ENCODE measurements at regions not wholly inside any gene's neighbourhood (a gene's known extent, or its start where the extent isn't known, plus 50 kb on each side); places are given as distances from the start of the nearest gene placed in this dataset.
A peak's percentile ranks its signal among the peaks of the same experiment; 100 is the strongest.

GRCh38 chr1:112320058-112320457 is 76.0 kb upstream of the CTTNBP2NL start:
- Histone ChIP-seq H3K27ac (no peak overlapping the region), H3K27me3 (peaks cover 6% of the 10 kb centered on the region), H3K36me3 (no peaks in the 10 kb centered on the region), H3K4me3 (no peak overlapping the region), H3K4me1 (ENCODE audit: low read depth) (no peaks in the 10 kb centered on the region), H3K9me3 (ENCODE audit: low read depth) (no peaks in the 10 kb centered on the region)
- DNase-seq (ENCODE audit: low read depth in 1 of 2, low spot score in 1 of 2), result no peak
- no peak for TF ChIP-seq CTCF (IDR thresholded peaks at IDR 0.05; ENCODE audit: low read depth, low read length)

GRCh38 chr1:112322018-112322417 is 74.0 kb upstream of the CTTNBP2NL start:
- peak in 1 of 2 donors; percentile 84 for DNase-seq (ENCODE audit: low read depth in 1 of 2, low spot score in 1 of 2)
- no peak for TF ChIP-seq CTCF (IDR thresholded peaks at IDR 0.05; ENCODE audit: low read depth, low read length)
- H3K4me3 ChIP-seq, result no peak overlapping the region
- no peak overlapping the region for H3K27ac ChIP-seq
- no peaks in the 10 kb centered on the region for H3K36me3 ChIP-seq
- peaks cover 6% of the 10 kb centered on the region for H3K27me3 ChIP-seq
- H3K4me1 ChIP-seq (ENCODE audit: low read depth), result no peaks in the 10 kb centered on the region
- H3K9me3 ChIP-seq (ENCODE audit: low read depth), result no peaks in the 10 kb centered on the region

- no peak overlapping the region for H3K4me3 ChIP-seq
- H3K4me1 ChIP-seq (ENCODE audit: low read depth), result no peaks in the 10 kb centered on the region
- H3K27me3 ChIP-seq, result peaks cover 2% of the 10 kb centered on the region
- no peak for DNase-seq (ENCODE audit: low read depth in 1 of 2, low spot score in 1 of 2)
- TF ChIP-seq CTCF (IDR thresholded peaks at IDR 0.05; ENCODE audit: low read depth, low read length), result no peak
- no peak overlapping the region for H3K27ac ChIP-seq
- H3K36me3 ChIP-seq, result no peaks in the 10 kb centered on the region
- H3K9me3 ChIP-seq (ENCODE audit: low read depth), result no peaks in the 10 kb centered on the region
These were observed 72.9 kb upstream of the CTTNBP2NL start for GRCh38 chr1:112322983-112323678.

GRCh38 chr1:112325504-112325903 is 70.5 kb upstream of the CTTNBP2NL start:
- Histone ChIP-seq H3K4me3 (no peak overlapping the region), H3K4me1 (ENCODE audit: low read depth) (no peaks in the 10 kb centered on the region), H3K27me3 (no peaks in the 10 kb centered on the region), H3K36me3 (no peaks in the 10 kb centered on the region), H3K27ac (no peak overlapping the region), H3K9me3 (ENCODE audit: low read depth) (no peaks in the 10 kb centered on the region)
- TF ChIP-seq CTCF (IDR thresholded peaks at IDR 0.05; ENCODE audit: low read depth, low read length), result no peak
- peak in 1 of 2 donors; percentile 29 for DNase-seq (ENCODE audit: low read depth in 1 of 2, low spot score in 1 of 2)

GRCh38 chr1:112328600-112328999 is 67.4 kb upstream of the CTTNBP2NL start:
- Histone ChIP-seq H3K36me3 (no peaks in the 10 kb centered on the region), H3K27ac (no peak overlapping the region), H3K4me1 (ENCODE audit: low read depth) (no peaks in the 10 kb centered on the region), H3K9me3 (ENCODE audit: low read depth) (no peaks in the 10 kb centered on the region), H3K4me3 (no peak overlapping the region), H3K27me3 (peaks cover 3% of the 10 kb centered on the region)
- DNase-seq (ENCODE audit: low read depth in 1 of 2, low spot score in 1 of 2), result no peak
- TF ChIP-seq CTCF (IDR thresholded peaks at IDR 0.05; ENCODE audit: low read depth, low read length), result no peak
